Epithelial cell of prostate (primary cell): ENCODE measurements at regions not wholly inside any gene's neighbourhood (a gene's known extent, or its start where the extent isn't known, plus 50 kb on each side); places are given as distances from the start of the nearest gene placed in this dataset.

Experiments
- DNase-seq: peaks from one replicate; pipeline ENCODE4 v3.0.0-alpha.2; 2011; ENCODE audit warnings: low read depth, low spot score
- H3K27ac ChIP-seq: fragments of 450-650 bp; 2 replicates; pipeline ENCODE4 v1.5.1; 2017; ENCODE audit warnings: mild to moderate bottlenecking

- no peak for DNase-seq
- no peak overlapping the region for H3K27ac ChIP-seq
Measured at GRCh38 chr1:5559078-5559477, 433.1 kb downstream of the NPHP4 start.

- H3K27ac ChIP-seq = no peak overlapping the region
- DNase-seq = no peak
Measured at GRCh38 chr1:5555853-5556252, 436.4 kb downstream of the NPHP4 start.

GRCh38 chr1:5554784-5555183, 437.4 kb downstream of the NPHP4 start:
- no peak overlapping the region for H3K27ac ChIP-seq
- DNase-seq = no peak

GRCh38 chr1:5554111-5554510, 438.1 kb downstream of the NPHP4 start:
- H3K27ac ChIP-seq = no peak overlapping the region
- no peak for DNase-seq

DNA sequence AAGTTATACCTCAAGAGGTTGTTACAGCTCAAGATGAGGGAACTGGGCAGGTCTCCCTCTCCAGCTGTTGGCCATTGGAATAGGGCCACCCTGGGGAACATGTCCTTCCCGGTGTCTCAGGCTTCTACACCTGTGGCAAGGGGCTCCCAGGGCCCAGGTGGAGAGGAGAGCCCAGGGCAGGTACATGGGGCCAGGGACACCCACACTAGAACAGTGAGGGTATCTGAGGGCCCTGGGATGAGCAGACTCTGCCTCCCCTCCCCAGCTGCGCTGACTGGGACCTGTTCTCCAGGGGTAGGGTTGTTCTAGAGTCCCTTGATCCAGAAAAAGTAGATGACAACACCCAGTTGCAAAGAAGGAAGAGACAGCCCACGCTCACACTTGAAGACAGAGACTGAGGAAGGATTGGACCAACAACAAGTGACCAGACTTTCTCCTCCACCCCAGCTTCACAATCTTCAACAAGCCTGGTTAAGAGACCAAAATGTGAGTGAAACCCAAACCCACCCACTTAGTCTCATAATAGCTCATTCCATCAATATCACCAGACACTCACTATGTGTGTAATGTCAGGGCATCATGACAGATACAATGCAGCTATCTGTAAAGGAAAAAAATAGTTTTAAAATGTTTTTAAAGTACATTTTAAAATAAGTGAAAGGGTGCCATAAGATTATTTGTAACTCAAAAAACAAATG, 439.3 kb downstream of the NPHP4 start:
- DNase-seq = no peak
- H3K27ac ChIP-seq = no peak overlapping the region

DNA sequence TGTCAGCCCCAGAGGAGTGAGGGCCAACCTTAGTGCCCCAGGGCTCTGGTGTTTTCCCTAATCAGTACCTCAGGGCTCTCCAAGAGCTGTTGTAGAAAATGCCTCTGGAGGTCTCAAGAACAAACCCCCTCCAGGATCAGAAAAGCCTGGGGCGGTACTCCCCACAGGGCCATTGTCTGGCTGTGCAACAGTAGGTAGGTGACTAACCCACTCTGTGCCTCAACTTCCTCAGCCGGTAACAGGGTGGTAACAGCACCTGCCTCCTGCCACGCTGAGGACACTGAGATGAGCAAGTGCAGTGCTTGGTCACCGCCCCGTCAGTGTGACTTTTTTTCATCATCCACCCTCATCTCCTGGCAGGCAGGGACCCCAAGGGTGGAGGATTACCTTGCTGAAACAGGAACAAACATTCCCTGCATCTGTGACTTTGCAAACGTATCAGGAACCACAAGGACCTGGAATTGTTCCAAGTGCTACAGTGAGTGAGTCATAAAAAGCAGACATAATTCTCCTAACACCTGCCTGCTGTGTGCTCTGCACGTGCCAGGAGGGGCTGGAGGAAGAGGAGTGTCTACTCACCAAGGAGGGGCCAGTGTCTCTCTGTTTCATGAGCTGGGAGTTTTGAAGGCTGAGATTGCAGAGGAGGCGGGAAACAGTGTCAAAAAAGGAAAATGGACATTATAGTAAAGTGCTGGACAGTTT, 440.8 kb downstream of the NPHP4 start:
- DNase-seq = no peak
- H3K27ac ChIP-seq = no peak overlapping the region

DNA sequence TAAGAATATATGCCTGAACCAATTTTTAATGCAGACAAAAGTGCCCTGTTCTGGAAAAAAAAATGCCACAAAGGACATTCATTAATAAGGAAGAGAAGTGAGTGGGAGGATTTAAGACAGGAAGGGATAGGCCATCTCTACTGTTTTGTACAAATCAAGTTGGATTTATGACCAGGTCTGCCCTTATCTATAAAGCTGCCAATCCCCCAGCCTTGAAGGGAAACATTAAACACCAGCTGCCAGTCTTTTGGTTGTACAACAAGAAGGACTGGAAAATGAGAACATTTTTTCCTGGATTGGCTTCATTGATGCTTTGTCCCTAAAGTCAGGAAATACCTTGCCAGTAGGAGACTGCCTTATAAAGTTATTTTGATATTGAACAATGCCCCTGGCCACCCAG, 444.0 kb downstream of the NPHP4 start:
- DNase-seq = no peak
- no peak overlapping the region for H3K27ac ChIP-seq

- no peak for DNase-seq
- no peak overlapping the region for H3K27ac ChIP-seq
Measured at GRCh38 chr1:5543235-5543634, 449.0 kb downstream of the NPHP4 start.

DNA sequence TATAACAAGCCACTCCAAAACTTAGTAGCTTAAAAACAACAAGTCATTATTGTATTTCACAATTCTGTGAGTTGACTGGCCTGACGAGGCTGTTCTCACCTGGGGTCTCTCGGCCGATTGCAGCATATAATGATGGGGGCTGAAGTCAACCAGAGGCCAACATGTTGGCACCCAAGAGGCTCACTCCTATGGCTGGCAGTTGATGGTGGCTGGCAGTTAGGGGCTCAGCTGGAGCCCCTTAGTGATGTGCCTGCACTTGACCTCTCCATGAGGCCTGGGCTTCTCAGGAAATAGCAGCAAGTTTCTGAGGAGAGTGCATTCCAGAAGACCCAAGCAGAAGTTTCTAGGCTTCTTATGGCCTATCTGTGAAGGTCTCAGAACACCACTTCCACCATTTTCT, 459.4 kb downstream of the NPHP4 start:
- DNase-seq = no peak
- H3K27ac ChIP-seq = no peak overlapping the region

- no peak overlapping the region for H3K27ac ChIP-seq
- no peak for DNase-seq
Measured at GRCh38 chr1:5526822-5527551, 465.2 kb downstream of the NPHP4 start.

- no peak for DNase-seq
Measured at GRCh38 chr1:5526385-5526750, 465.9 kb downstream of the NPHP4 start.

DNA sequence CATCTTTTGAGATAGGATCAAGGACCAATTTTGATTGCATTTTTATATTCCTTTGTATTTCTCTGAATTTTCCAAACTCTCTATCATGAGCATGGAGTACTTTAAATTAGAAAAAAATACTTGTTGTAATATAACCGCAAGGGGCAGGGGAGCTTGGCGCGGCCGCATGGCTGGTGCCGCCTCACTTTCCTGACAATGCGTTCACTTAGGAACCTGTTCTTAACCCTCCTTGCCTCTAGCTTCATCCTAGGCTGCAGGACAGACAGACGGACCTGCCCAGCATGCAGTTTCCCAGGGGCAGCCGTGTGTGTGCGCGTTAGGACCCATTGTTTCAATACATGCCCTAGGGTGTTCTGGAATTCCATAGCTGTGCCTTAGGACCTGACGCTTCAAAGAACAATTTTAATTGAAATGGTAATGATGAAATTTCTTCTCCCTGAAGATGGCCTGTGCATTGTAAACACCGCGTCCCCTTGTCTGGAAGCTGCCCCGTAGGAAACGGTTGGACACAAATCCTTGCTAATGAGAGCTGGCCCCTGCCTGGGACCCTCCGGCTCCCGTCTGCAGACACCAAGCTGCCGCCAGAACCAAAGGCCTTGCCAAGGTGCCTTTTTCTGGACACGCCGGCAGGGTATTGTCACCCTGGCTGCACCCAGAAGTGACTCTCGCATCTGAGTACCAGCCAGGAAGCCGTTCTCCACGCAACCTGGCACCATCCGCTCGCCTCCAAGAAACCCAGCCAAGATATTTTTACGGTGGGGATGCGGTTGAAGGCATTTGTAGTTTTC, 466.4 kb downstream of the NPHP4 start:
- H3K27ac ChIP-seq = no peak overlapping the region
- DNase-seq = no peak

More at GRCh38 chr1:5526385-5526750, 465.9 kb downstream of the NPHP4 start:
- H3K27ac ChIP-seq = no peak overlapping the region

DNA sequence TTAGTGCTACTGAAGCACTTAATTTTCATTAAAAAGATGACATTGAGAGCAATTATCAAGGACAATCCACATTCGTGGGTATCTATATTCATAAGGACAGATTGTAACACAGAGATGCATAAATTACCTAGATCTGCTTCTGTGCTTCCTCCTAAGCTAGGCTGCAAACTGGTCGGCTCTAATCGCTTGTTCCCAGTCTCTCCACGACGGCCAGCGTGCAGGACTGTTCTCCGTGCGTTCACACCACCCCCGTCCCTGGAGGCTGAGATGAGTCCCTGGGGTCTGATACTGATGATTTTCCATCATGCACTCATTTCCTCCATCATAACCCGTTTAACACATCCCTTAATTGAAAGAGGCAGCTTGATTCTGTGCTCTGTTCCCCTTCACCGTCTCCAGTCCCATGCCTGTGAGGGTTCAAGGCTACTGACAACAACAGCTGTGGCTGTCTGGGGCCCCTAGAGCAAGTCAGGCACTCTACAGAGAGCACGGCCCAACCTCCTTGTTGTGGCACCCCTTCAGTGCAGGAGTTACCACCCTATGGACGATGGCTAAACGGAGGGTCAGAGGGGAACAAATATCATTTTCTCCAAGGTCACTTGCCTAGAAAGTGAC, 469.6 kb downstream of the NPHP4 start:
- DNase-seq = no peak
- no peak overlapping the region for H3K27ac ChIP-seq

- H3K27ac ChIP-seq = no peak overlapping the region
- DNase-seq = no peak
Measured at GRCh38 chr1:5519366-5520135, 472.7 kb downstream of the NPHP4 start.

- DNase-seq = no peak
- no peak overlapping the region for H3K27ac ChIP-seq
Measured at GRCh38 chr1:5516756-5517155, 475.5 kb downstream of the NPHP4 start.

DNA sequence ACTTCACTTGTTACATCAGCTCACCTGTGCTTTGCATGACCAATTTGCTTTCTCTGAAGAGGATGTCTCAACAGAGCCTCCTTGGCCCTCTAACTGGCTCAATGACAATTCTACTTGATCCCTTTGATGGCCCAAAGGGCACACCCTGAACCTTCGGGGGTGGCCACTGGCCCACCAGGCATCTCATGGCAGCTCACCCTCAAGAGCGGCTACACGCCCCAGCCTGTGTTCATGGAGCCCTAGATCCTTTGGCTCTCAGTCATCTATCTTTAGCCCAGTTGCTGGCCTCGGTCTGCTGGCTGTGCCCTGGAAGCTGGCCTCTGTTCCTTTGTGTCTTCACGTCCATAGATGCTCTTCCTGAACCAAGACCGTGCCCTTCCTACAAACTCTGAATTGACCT, 476.7 kb downstream of the NPHP4 start:
- no peak for DNase-seq
- no peak overlapping the region for H3K27ac ChIP-seq

DNA sequence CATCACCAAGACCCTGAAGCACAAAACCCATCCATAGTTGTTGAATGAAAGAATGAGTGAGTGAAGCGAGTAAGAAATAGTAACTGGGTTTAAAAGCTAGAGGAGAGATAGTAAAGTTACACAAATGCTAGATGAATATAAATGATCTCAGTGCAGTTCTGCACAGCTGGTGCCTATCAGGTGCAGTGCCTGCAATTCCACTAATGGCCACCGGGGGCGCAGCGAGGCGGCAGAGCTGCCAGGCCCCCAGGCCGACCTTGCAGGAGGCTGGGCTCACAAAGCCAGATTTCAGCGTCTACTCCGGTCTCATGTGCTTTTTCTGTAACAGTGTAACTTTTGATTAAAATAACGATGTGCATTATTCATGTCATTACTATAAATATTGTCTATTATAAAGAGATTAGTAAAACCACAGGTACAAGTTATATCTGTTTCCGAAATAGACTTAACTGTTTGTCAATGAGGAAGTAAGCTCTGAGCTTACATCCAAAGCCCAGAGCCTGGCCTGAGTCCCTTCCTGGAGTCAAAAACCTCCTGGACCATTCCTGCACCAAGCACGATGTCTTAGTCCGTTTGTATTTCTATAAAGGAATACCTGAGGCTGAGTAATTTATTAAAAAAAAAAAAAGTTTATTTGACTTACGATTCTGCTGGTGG, 477.6 kb downstream of the NPHP4 start:
- DNase-seq = no peak
- H3K27ac ChIP-seq = no peak overlapping the region

DNA sequence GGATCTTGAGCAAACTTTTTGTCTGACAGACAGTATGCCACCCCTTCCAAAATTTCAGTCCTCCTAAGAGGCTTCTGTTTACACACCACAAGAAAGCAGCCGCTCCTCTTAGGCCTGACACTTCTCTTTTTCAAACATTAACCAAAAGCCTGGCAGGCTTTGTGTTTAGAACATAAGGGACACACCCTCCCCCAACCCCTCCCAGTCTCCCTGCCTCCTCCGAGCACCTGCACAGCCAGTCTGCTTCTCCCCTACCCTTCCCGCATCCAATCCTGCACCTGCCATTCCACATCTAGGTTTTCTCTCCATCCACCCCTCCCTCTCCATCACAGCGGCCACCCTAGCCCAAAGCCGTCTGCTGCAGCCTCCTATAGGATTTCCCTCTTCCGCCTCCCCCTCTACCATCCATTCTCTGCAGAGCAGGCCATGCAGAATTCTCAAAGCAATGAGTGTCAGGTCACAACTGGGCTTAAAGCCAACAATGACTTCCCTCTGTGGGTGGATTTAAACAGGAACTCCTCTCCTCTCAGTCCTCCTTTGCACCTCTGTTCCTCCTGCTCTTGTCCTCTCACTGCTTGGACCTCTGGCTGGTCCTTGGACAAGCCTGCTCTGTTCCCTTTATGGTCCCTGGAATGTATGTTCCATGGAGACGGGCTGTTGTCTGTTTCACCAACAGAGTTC, 478.2 kb downstream of the NPHP4 start:
- H3K27ac ChIP-seq = no peak overlapping the region
- no peak for DNase-seq
